ENCODE measurements at regions not wholly inside any gene's neighbourhood (a gene's known extent, or its start where the extent isn't known, plus 50 kb on each side); places are given as distances from the start of the nearest gene placed in this dataset.

- in situ Hi-C loops (cut with HindIII; ENCODE audit: extremely low pct_ligation_motif_present, low pct_unique_long_range_greater_than_20kb) (no loop called here), intact Hi-C loops (cut with micrococcal nuclease; ENCODE audit: unreplicated experiment) (no loop called here)
- ChIA-PET CTCF (ENCODE audit: low intra/inter-chr PET ratio, low total read pairs) (no interaction called here), POLR2A (no interaction called here)
- H2AFZ ChIP-seq (ENCODE audit: low read length), result no peak overlapping the region
- no peak overlapping the region for H3K27ac ChIP-seq (ENCODE audit: extremely low read length, insufficient read depth, low read length)
- H3K4me1 ChIP-seq (ENCODE audit: insufficient read depth, low read length), result no peaks in the 10 kb centered on the region
- no peak overlapping the region for H3K9ac ChIP-seq (ENCODE audit: insufficient read depth, low read depth, low read length)
- no peaks in the 10 kb centered on the region for H3K27me3 ChIP-seq (ENCODE audit: control insufficient read depth in 1 of 2, insufficient read depth in 2 of 2, low read length in 2 of 2)
- no peaks in the 10 kb centered on the region for H3K79me2 ChIP-seq (ENCODE audit: insufficient read depth, low read length)
- DNase-seq (ENCODE audit: low spot score) (no peak), FAIRE-seq (no peak), ATAC-seq (no peak)
- TF ChIP-seq MXD3 (CRISPR knock-in tag; IDR thresholded peaks at IDR 0.05), result no peak
- TF ChIP-seq KLF9 (CRISPR knock-in tag; IDR thresholded peaks at IDR 0.05; ENCODE audit: low read depth), result no peak
- TF ChIP-seq KIAA2018 (CRISPR knock-in tag; IDR thresholded peaks at IDR 0.05; ENCODE audit: borderline replicate concordance), result no peak
- TF ChIP-seq MBD4 (IDR thresholded peaks at IDR 0.05; ENCODE audit: borderline replicate concordance, low read length), result no peak
- no peak for TF ChIP-seq NFATC3 (CRISPR knock-in tag; IDR thresholded peaks at IDR 0.05)
- no peak for TF ChIP-seq ZNF383 (CRISPR knock-in tag; IDR thresholded peaks at IDR 0.05; ENCODE audit: borderline replicate concordance)
- TF ChIP-seq ZFAT (CRISPR knock-in tag; conservative IDR thresholded peaks at IDR 0.05), result no peak
- no peak for TF ChIP-seq ZNF350 (CRISPR knock-in tag; IDR thresholded peaks at IDR 0.05; ENCODE audit: borderline replicate concordance, low read depth)
- H3K4me3 ChIP-seq (replicated peaks in 1 of 3; ENCODE audit: insufficient read depth in 1 of 3, low read depth in 2 of 3, low read length in 3 of 3), result no peak overlapping the region
- no peaks in the 10 kb centered on the region for H3K36me3 ChIP-seq (replicated peaks in 1 of 2; ENCODE audit: control insufficient read depth in 1 of 2, insufficient read depth in 2 of 2, low read length in 2 of 2)
- 0% methylated on average over 1 of the region's 1 CpG for WGBS (ENCODE audit: low lambda C conversion rate)
- H4K20me1 ChIP-seq (ENCODE audit: insufficient read depth, low read length), result no peaks in the 10 kb centered on the region
- no peak overlapping the region for H3K4me2 ChIP-seq (ENCODE audit: low read depth, low read length)
- H3K9me3 ChIP-seq (ENCODE audit: low read length), result no peaks in the 10 kb centered on the region
- BruUV-seq (replicated peaks), result no TSS peak
Observed at GRCh38 chr18:6589923-6590322, 139.6 kb upstream of the ARHGAP28 start.
